ENCODE measurements at regions not wholly inside any gene's neighbourhood (a gene's known extent, or its start where the extent isn't known, plus 50 kb on each side); places are given as distances from the start of the nearest gene placed in this dataset.
A peak's percentile ranks its signal among the peaks of the same experiment; 100 is the strongest.

DNA sequence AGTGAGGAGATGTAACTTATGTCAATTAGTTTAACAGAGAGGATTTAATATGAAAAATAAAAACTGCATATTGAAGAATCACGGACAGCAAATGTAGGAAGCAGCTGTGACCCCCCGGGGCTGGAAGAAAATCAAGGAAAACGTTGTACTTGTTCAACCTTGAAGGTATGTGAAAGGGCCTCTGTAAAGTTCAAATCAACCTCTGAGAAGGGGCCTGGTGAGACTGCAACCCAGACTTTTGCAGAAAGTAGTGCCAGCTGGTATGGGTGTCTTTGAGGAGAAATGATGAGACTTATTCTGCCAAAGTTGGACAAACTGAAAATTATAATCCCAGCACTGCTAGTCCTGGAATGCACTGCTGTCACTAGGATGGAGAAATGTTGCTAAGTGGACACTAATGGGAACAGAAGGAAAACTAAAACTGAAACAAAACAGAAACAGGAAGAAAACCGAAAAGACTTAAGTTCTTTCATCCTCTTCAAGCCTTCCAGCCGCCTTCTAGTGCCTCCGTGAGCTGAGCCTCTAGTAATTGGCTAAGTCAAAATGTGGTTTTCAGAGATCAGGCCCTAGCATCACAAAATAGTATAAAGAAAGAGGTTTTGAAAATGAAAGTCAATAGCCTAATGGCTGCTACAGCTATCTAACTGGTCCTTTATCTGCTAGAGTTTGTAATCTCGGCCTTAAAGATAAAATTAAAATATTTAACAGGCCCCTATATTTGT is 253.7 kb upstream of the SORCS1 start:
- no peak for DNase-seq (ENCODE audit: extremely low read depth, insufficient read length)
- Histone ChIP-seq H3K4me3 (replicated peaks; ENCODE audit: low read depth, low read length) (no peak overlapping the region), H3K27me3 (replicated peaks; ENCODE audit: control insufficient read depth, insufficient read depth, low read length) (no peaks in the 10 kb centered on the region), H3K36me3 (ENCODE audit: control insufficient read depth, insufficient read depth, low read length) (no peaks in the 10 kb centered on the region)
- no peak for TF ChIP-seq CTCF (IDR thresholded peaks at IDR 0.05; ENCODE audit: insufficient read depth, low read length, poor library complexity, severe bottlenecking)

DNA sequence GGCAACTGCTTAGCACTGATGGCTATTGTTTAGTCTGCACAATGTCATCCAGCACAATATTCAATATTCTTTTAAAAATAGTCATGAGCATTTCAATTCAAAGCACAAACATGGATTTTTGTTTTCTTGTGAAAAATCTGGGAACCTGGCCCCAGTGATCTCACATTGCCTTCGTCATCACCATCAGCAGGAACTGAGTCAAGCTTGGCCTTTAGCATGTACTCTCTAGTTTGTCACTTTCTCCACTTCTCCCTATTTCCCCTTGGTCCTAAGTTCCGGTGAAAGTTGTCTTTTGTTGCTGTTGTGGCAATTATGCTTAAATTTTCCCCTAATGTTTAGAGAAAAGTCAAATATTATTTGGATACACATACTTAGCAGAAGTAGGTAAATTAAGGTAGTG is 252.9 kb upstream of the SORCS1 start:
- Histone ChIP-seq H3K27me3 (replicated peaks; ENCODE audit: control insufficient read depth, insufficient read depth, low read length) (no peaks in the 10 kb centered on the region), H3K36me3 (ENCODE audit: control insufficient read depth, insufficient read depth, low read length) (no peaks in the 10 kb centered on the region), H3K4me3 (replicated peaks; ENCODE audit: low read depth, low read length) (no peak overlapping the region)
- DNase-seq (ENCODE audit: extremely low read depth, insufficient read length): no peak
- TF ChIP-seq CTCF (IDR thresholded peaks at IDR 0.05; ENCODE audit: insufficient read depth, low read length, poor library complexity, severe bottlenecking): no peak

GRCh38 chr10:107415446-107415845 is 250.9 kb upstream of the SORCS1 start:
- DNase-seq (ENCODE audit: extremely low read depth, insufficient read length): no peak
- Histone ChIP-seq H3K27me3 (replicated peaks; ENCODE audit: control insufficient read depth, insufficient read depth, low read length) (no peaks in the 10 kb centered on the region), H3K36me3 (ENCODE audit: control insufficient read depth, insufficient read depth, low read length) (no peaks in the 10 kb centered on the region), H3K4me3 (replicated peaks; ENCODE audit: low read depth, low read length) (no peak overlapping the region)
- TF ChIP-seq CTCF (IDR thresholded peaks at IDR 0.05; ENCODE audit: insufficient read depth, low read length, poor library complexity, severe bottlenecking): no peak

DNA sequence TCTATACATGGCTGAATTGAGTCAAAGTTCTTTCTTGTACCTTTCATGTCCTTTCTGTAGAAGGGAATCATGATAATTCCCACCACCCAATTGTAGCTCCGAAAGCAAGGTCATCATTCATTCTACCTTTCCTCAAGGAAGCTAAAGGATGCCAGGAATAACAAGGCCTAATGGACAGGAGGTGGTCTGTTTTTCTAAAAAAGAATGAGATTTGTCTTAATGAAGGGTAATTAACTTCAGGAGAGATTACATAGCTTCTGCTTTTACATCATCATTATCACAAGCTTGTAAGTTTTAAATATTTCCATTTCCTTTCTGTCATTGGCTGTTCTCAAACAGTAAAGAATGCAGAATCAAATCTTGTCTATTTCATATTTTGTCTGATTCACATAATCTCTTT is 249.5 kb upstream of the SORCS1 start:
- H3K36me3 ChIP-seq (ENCODE audit: control insufficient read depth, insufficient read depth, low read length): no peaks in the 10 kb centered on the region
- no peak for TF ChIP-seq CTCF (IDR thresholded peaks at IDR 0.05; ENCODE audit: insufficient read depth, low read length, poor library complexity, severe bottlenecking)
- no peak overlapping the region for H3K4me3 ChIP-seq (replicated peaks; ENCODE audit: low read depth, low read length)
- H3K27me3 ChIP-seq (replicated peaks; ENCODE audit: control insufficient read depth, insufficient read depth, low read length): no peaks in the 10 kb centered on the region
- DNase-seq (ENCODE audit: extremely low read depth, insufficient read length): no peak

DNA sequence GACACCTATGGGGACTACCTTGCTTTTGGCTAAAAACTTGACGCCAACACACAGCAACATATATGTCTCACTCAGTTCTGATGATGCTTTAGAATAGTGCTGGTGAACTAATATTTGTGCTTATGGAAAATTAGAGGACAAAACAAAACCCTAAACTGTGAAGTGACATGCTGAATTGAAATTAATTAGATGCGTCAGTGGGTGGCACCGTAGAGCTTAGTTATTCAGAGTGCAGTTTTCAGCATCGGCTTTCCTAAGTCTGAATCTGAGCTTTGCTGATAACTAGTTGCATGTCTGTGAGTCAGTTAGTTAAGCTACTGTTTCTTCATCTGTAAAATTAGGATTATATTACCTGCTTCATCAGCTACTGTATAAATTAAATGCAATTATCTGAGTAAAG is 245.0 kb upstream of the SORCS1 start:
- H3K36me3 ChIP-seq (ENCODE audit: control insufficient read depth, insufficient read depth, low read length): no peaks in the 10 kb centered on the region
- H3K27me3 ChIP-seq (replicated peaks; ENCODE audit: control insufficient read depth, insufficient read depth, low read length): no peaks in the 10 kb centered on the region
- peak; percentile 60 for TF ChIP-seq CTCF (IDR thresholded peaks at IDR 0.05; ENCODE audit: insufficient read depth, low read length, poor library complexity, severe bottlenecking)
- no peak for DNase-seq (ENCODE audit: extremely low read depth, insufficient read length)
- H3K4me3 ChIP-seq (replicated peaks; ENCODE audit: low read depth, low read length): no peak overlapping the region

- H3K4me3 ChIP-seq (replicated peaks; ENCODE audit: low read depth, low read length): no peak overlapping the region
- TF ChIP-seq CTCF (IDR thresholded peaks at IDR 0.05; ENCODE audit: insufficient read depth, low read length, poor library complexity, severe bottlenecking): no peak
- H3K27me3 ChIP-seq (replicated peaks; ENCODE audit: control insufficient read depth, insufficient read depth, low read length): no peaks in the 10 kb centered on the region
- DNase-seq (ENCODE audit: extremely low read depth, insufficient read length): no peak
- H3K36me3 ChIP-seq (ENCODE audit: control insufficient read depth, insufficient read depth, low read length): no peaks in the 10 kb centered on the region
These were observed 233.6 kb upstream of the SORCS1 start for GRCh38 chr10:107398115-107398514.

All from GM06990 (cell line).